GM23338 (cell line): ENCODE measurements at regions not wholly inside any gene's neighbourhood (a gene's known extent, or its start where the extent isn't known, plus 50 kb on each side); places are given as distances from the start of the nearest gene placed in this dataset.

ENCODE experiments used
- ATAC-seq: fragments of 200-7000 bp; cut with Tn5 transposase; 3 replicates; pipeline ENCODE4 v1.9.1; 2020
- DNase-seq: peaks from one replicate; pipeline ENCODE4 v3.0.0-alpha.2; 2015; ENCODE audit warnings: low spot score
- H2AFZ ChIP-seq: fragments of 200-600 bp; sonication (generic); 2 replicates; pipeline ENCODE4 v1.8.0; 2016; ENCODE audit warnings: antibody characterized with exemption, mild to moderate bottlenecking, moderate library complexity
- H3F3A ChIP-seq: fragments of 200-600 bp; sonication (generic); replicated peaks from 2 replicates; pipeline ENCODE4 v1.8.0; 2017; ENCODE audit warnings: antibody characterized with exemption, mixed run types, low read depth
- H3K27ac ChIP-seq: fragments of 200-600 bp; sonication (generic); 2 replicates; pipeline ENCODE4 v1.6.1; 2016; ENCODE audit warnings: low read depth
- H3K27me3 ChIP-seq: fragments of 200-600 bp; sonication (generic); 2 replicates; pipeline ENCODE4 v1.8.0; 2016; ENCODE audit warnings: mild to moderate bottlenecking, mixed run types, moderate library complexity; ENCODE audit not compliant: insufficient read depth
- H3K36me3 ChIP-seq: fragments of 200-600 bp; sonication (generic); 2 replicates; pipeline ENCODE4 v1.8.0; 2016; ENCODE audit warnings: mild to moderate bottlenecking; ENCODE audit not compliant: insufficient read depth
- H3K4me1 ChIP-seq: fragments of 200-600 bp; sonication (generic); 2 replicates; pipeline ENCODE4 v1.8.0; 2016; ENCODE audit warnings: mild to moderate bottlenecking, moderate library complexity; ENCODE audit not compliant: insufficient read depth
- H3K4me2 ChIP-seq: fragments of 200-600 bp; sonication (generic); 2 replicates; pipeline ENCODE4 v1.7.1; 2017; ENCODE audit warnings: mixed run types
- H3K4me3 ChIP-seq: fragments of 200-600 bp; sonication (generic); 2 replicates; pipeline ENCODE4 v1.6.1; 2016; ENCODE audit warnings: mixed run types
- H3K79me2 ChIP-seq: fragments of 200-600 bp; sonication (generic); replicated peaks from 2 replicates; pipeline ENCODE4 v1.8.0; 2017; ENCODE audit warnings: mild to moderate bottlenecking; ENCODE audit not compliant: insufficient read depth
- H3K9me2 ChIP-seq: fragments of 200-600 bp; sonication (generic); 2 replicates; pipeline ENCODE4 v1.8.0; 2017; ENCODE audit not compliant: insufficient read depth
- H4K20me1 ChIP-seq: fragments of 200-600 bp; sonication (generic); replicated peaks from 2 replicates; pipeline ENCODE4 v1.8.0; 2017; ENCODE audit warnings: mild to moderate bottlenecking; ENCODE audit not compliant: insufficient read depth
- H3K27ac Mint-ChIP-seq: 2 replicates; pipeline ENCODE4 v1.8.0; 2020; ENCODE audit warnings: inconsistent platforms, mild to moderate bottlenecking, moderate library complexity, mixed read lengths
- H3K27me3 Mint-ChIP-seq: 3 replicates; pipeline ENCODE4 v1.8.0; 2022; ENCODE audit warnings: low read depth, mild to moderate bottlenecking, moderate library complexity, mixed read lengths, inconsistent platforms; ENCODE audit not compliant: insufficient read depth, poor library complexity
- H3K36me3 Mint-ChIP-seq: 3 replicates; pipeline ENCODE4 v1.8.0; 2021; ENCODE audit warnings: low read depth, mild to moderate bottlenecking, inconsistent platforms, moderate library complexity, mixed read lengths
- H3K4me1 Mint-ChIP-seq: 3 replicates; pipeline ENCODE4 v1.8.0; 2020; ENCODE audit warnings: mild to moderate bottlenecking, inconsistent platforms, mixed read lengths
- H3K4me3 Mint-ChIP-seq: 3 replicates; pipeline ENCODE4 v1.8.0; 2021; ENCODE audit warnings: moderate library complexity, mild to moderate bottlenecking, inconsistent platforms, mixed read lengths
- H3K9me3 Mint-ChIP-seq: 3 replicates; pipeline ENCODE4 v1.8.0; 2020; ENCODE audit warnings: moderate library complexity, mild to moderate bottlenecking, inconsistent platforms, mixed read lengths
- CREB1 ChIP-seq: fragments of 250-450 bp; sonication (Bioruptor Pico); IDR thresholded peaks from 2 replicates; pipeline ENCODE4 v1.5.0; 2020; ENCODE audit warnings: low read depth, mild to moderate bottlenecking, moderate library complexity
- CTCF ChIP-seq, 2 experiments: fragments of 200-600 bp in 1 of 2; sonication (generic) in 1 of 2; conservative IDR thresholded peaks; 2 replicates each; pipeline versions ENCODE4 v1.5.1 to v1.6.1; 2016 to 2017; ENCODE audit warnings: antibody characterized with exemption in 2 of 2, low read depth in 2 of 2, mild to moderate bottlenecking in 2 of 2, moderate library complexity in 1 of 2
- ETS1 ChIP-seq: IDR thresholded peaks from 2 replicates; pipeline ENCODE4 v1.6.1; 2016; ENCODE audit warnings: antibody characterized with exemption
- EZH2 ChIP-seq: fragments of 200-600 bp; sonication (generic); IDR thresholded peaks from one replicate; pipeline ENCODE4 v1.8.0; 2017; ENCODE audit warnings: antibody characterized with exemption, mild to moderate bottlenecking, low read depth; ENCODE audit not compliant: unreplicated experiment
- EZH2phosphoT487 ChIP-seq: fragments of 200-600 bp; sonication (generic); IDR thresholded peaks from one replicate; pipeline ENCODE4 v1.8.1; 2018; ENCODE audit warnings: antibody characterized with exemption; ENCODE audit not compliant: unreplicated experiment
- JUNB ChIP-seq: IDR thresholded peaks from one replicate; pipeline ENCODE4 v1.6.1; 2016; ENCODE audit warnings: antibody characterized with exemption; ENCODE audit not compliant: unreplicated experiment
- NANOG ChIP-seq: IDR thresholded peaks from 2 replicates; pipeline ENCODE4 v1.6.1; 2016; ENCODE audit warnings: antibody characterized with exemption, borderline replicate concordance
- POLR2AphosphoS5 ChIP-seq: IDR thresholded peaks from 2 replicates; pipeline ENCODE4 v1.6.1; 2016; ENCODE audit warnings: antibody characterized with exemption, low read depth
- REST ChIP-seq: IDR thresholded peaks from one replicate; pipeline ENCODE4 v1.6.1; 2018; ENCODE audit warnings: antibody characterized with exemption; ENCODE audit not compliant: unreplicated experiment
- STAT1 ChIP-seq: IDR thresholded peaks from one replicate; pipeline ENCODE4 v1.6.1; 2016; ENCODE audit warnings: antibody characterized with exemption; ENCODE audit not compliant: unreplicated experiment
- ZNF114 ChIP-seq: fragments of 250-450 bp; sonication (Bioruptor Pico); IDR thresholded peaks from 2 replicates; pipeline ENCODE4 v1.5.0; 2020; ENCODE audit warnings: mild to moderate bottlenecking, moderate library complexity
- ZNF331 ChIP-seq: fragments of 250-450 bp; sonication (Bioruptor Pico); IDR thresholded peaks from 2 replicates; pipeline ENCODE4 v1.5.0; 2020; ENCODE audit warnings: low read depth, mild to moderate bottlenecking, moderate library complexity
- ZNF462 ChIP-seq: fragments of 250-450 bp; sonication (Bioruptor Pico); IDR thresholded peaks from 2 replicates; pipeline ENCODE4 v1.5.0; 2020; ENCODE audit warnings: mild to moderate bottlenecking, moderate library complexity

GRCh38 chr6:43868467-43868866 is 98.5 kb downstream of the VEGFA start:
- no peak overlapping the region for H3K4me3 ChIP-seq
- H3F3A ChIP-seq: no peaks in the 10 kb centered on the region
- no peak overlapping the region for H2AFZ ChIP-seq
- H3K27me3 ChIP-seq: no peaks in the 10 kb centered on the region
- H3K27ac Mint-ChIP-seq: no peak overlapping the region
- ATAC-seq: no peak
- peaks cover 20% of the 10 kb centered on the region for H3K27me3 Mint-ChIP-seq
- no peaks in the 10 kb centered on the region for H3K36me3 Mint-ChIP-seq
- no peaks in the 10 kb centered on the region for H3K36me3 ChIP-seq
- H3K9me2 ChIP-seq: no peaks in the 10 kb centered on the region
- peaks cover 36% of the 10 kb centered on the region for H3K4me1 Mint-ChIP-seq
- H3K4me2 ChIP-seq: no peak overlapping the region
- no peaks in the 10 kb centered on the region for H3K79me2 ChIP-seq
- TF ChIP-seq CTCF (conservative IDR thresholded peaks at IDR 0.05; ENCODE audit: low read depth in 2 of 2) (no peak), CREB1 (CRISPR knock-in tag) (no peak), STAT1 (no peak), ETS1 (no peak), JUNB (no peak), ZNF331 (CRISPR knock-in tag) (no peak), REST (no peak), EZH2 (no peak), EZH2phosphoT487 (no peak), ZNF462 (CRISPR knock-in tag) (no peak), NANOG (no peak), POLR2AphosphoS5 (no peak), ZNF114 (CRISPR knock-in tag) (no peak)
- no peaks in the 10 kb centered on the region for H3K9me3 Mint-ChIP-seq
- no peak for DNase-seq
- H4K20me1 ChIP-seq: no peaks in the 10 kb centered on the region
- H3K4me1 ChIP-seq: no peaks in the 10 kb centered on the region
- no peak overlapping the region for H3K4me3 Mint-ChIP-seq
- no peak overlapping the region for H3K27ac ChIP-seq
